SK-N-SH treated with all-trans-retinoic acid at 6 μM for 48 hours (cell line): ENCODE measurements at regions not wholly inside any gene's neighbourhood (a gene's known extent, or its start where the extent isn't known, plus 50 kb on each side); places are given as distances from the start of the nearest gene placed in this dataset.

Source experiments
- ARNTL ChIP-seq: fragments of 450-650 bp; formaldehyde crosslinking; IDR thresholded peaks from 2 replicates; pipeline ENCODE4 v1.5.0; 2020; ENCODE audit warnings: low read depth, mild to moderate bottlenecking, moderate library complexity, borderline replicate concordance
- BACH2 ChIP-seq: fragments of 250-450 bp; sonication (Bioruptor Pico); IDR thresholded peaks from 2 replicates; pipeline ENCODE4 v1.9.0; 2021; ENCODE audit warnings: mild to moderate bottlenecking, borderline replicate concordance
- CSDC2 ChIP-seq: fragments of 250-450 bp; sonication (Bioruptor Pico); IDR thresholded peaks from 2 replicates; pipeline ENCODE4 v1.5.0; 2020; ENCODE audit warnings: mild to moderate bottlenecking, moderate library complexity
- ISL1 ChIP-seq: fragments of 250-450 bp; sonication (Bioruptor Pico); IDR thresholded peaks from 2 replicates; pipeline ENCODE4 v2.1.2; 2022; ENCODE audit warnings: mild to moderate bottlenecking, moderate library complexity
- OSR1 ChIP-seq: fragments of 250-450 bp; sonication (Bioruptor Pico); IDR thresholded peaks from 2 replicates; pipeline ENCODE4 v1.8.0; 2022; ENCODE audit warnings: moderate library complexity, mild to moderate bottlenecking, inconsistent platforms
- PPARA ChIP-seq: fragments of 250-450 bp; sonication (Bioruptor Pico); IDR thresholded peaks from 2 replicates; pipeline ENCODE4 v1.5.0; 2020; ENCODE audit warnings: mild to moderate bottlenecking, borderline replicate concordance
- ZFP30 ChIP-seq: fragments of 450-650 bp; formaldehyde crosslinking; IDR thresholded peaks from 2 replicates; pipeline ENCODE4 v1.5.0; 2022; ENCODE audit warnings: mild to moderate bottlenecking, moderate library complexity
- ZNF70 ChIP-seq: fragments of 450-650 bp; formaldehyde crosslinking; IDR thresholded peaks from 2 replicates; pipeline ENCODE4 v1.5.0; 2020; ENCODE audit warnings: mild to moderate bottlenecking, moderate library complexity
- ZNF8 ChIP-seq: fragments of 450-650 bp; formaldehyde crosslinking; IDR thresholded peaks from 2 replicates; pipeline ENCODE4 v1.5.0; 2020; ENCODE audit warnings: mild to moderate bottlenecking, moderate library complexity
- TF ChIP-seq, protein P1 (sequence below): fragments of 250-450 bp; sonication (Bioruptor Pico); IDR thresholded peaks from 2 replicates; pipeline ENCODE4 v1.8.0; 2021; ENCODE audit warnings: low read depth, mild to moderate bottlenecking, moderate library complexity, borderline replicate concordance
- TF ChIP-seq, protein P2 (sequence below): fragments of 250-450 bp; sonication (Bioruptor Pico); IDR thresholded peaks from 2 replicates; pipeline ENCODE4 v1.8.0; 2020; ENCODE audit warnings: mild to moderate bottlenecking, moderate library complexity, borderline replicate concordance
- TF ChIP-seq, protein P3 (sequence below): fragments of 250-450 bp; sonication (Bioruptor Pico); IDR thresholded peaks from 2 replicates; pipeline ENCODE4 v1.5.0; 2020; ENCODE audit warnings: mild to moderate bottlenecking, moderate library complexity
- TF ChIP-seq, protein P4 (sequence below): fragments of 250-450 bp; sonication (Bioruptor Pico); IDR thresholded peaks from 2 replicates; pipeline ENCODE4 v1.5.1; 2021; ENCODE audit warnings: mild to moderate bottlenecking, moderate library complexity
- TF ChIP-seq, protein P5 (sequence below): fragments of 250-450 bp; sonication (Bioruptor Pico); IDR thresholded peaks from 2 replicates; pipeline ENCODE4 v1.5.1; 2020; ENCODE audit warnings: low read depth, mild to moderate bottlenecking, moderate library complexity

- TF ChIP-seq, protein P1, sequence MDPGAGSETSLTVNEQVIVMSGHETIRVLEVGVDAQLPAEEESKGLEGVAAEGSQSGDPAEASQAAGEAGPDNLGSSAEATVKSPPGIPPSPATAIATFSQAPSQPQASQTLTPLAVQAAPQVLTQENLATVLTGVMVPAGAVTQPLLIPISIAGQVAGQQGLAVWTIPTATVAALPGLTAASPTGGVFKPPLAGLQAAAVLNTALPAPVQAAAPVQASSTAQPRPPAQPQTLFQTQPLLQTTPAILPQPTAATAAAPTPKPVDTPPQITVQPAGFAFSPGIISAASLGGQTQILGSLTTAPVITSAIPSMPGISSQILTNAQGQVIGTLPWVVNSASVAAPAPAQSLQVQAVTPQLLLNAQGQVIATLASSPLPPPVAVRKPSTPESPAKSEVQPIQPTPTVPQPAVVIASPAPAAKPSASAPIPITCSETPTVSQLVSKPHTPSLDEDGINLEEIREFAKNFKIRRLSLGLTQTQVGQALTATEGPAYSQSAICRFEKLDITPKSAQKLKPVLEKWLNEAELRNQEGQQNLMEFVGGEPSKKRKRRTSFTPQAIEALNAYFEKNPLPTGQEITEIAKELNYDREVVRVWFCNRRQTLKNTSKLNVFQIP, result no peak
- TF ChIP-seq, protein P2, sequence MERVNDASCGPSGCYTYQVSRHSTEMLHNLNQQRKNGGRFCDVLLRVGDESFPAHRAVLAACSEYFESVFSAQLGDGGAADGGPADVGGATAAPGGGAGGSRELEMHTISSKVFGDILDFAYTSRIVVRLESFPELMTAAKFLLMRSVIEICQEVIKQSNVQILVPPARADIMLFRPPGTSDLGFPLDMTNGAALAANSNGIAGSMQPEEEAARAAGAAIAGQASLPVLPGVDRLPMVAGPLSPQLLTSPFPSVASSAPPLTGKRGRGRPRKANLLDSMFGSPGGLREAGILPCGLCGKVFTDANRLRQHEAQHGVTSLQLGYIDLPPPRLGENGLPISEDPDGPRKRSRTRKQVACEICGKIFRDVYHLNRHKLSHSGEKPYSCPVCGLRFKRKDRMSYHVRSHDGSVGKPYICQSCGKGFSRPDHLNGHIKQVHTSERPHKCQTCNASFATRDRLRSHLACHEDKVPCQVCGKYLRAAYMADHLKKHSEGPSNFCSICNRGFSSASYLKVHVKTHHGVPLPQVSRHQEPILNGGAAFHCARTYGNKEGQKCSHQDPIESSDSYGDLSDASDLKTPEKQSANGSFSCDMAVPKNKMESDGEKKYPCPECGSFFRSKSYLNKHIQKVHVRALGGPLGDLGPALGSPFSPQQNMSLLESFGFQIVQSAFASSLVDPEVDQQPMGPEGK (CRISPR knock-in tag), result no peak
- TF ChIP-seq, protein P3, sequence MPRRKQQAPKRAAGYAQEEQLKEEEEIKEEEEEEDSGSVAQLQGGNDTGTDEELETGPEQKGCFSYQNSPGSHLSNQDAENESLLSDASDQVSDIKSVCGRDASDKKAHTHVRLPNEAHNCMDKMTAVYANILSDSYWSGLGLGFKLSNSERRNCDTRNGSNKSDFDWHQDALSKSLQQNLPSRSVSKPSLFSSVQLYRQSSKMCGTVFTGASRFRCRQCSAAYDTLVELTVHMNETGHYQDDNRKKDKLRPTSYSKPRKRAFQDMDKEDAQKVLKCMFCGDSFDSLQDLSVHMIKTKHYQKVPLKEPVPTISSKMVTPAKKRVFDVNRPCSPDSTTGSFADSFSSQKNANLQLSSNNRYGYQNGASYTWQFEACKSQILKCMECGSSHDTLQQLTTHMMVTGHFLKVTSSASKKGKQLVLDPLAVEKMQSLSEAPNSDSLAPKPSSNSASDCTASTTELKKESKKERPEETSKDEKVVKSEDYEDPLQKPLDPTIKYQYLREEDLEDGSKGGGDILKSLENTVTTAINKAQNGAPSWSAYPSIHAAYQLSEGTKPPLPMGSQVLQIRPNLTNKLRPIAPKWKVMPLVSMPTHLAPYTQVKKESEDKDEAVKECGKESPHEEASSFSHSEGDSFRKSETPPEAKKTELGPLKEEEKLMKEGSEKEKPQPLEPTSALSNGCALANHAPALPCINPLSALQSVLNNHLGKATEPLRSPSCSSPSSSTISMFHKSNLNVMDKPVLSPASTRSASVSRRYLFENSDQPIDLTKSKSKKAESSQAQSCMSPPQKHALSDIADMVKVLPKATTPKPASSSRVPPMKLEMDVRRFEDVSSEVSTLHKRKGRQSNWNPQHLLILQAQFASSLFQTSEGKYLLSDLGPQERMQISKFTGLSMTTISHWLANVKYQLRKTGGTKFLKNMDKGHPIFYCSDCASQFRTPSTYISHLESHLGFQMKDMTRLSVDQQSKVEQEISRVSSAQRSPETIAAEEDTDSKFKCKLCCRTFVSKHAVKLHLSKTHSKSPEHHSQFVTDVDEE, result no peak
- TF ChIP-seq ZFP30 (CRISPR knock-in tag), result no peak
- TF ChIP-seq CSDC2 (CRISPR knock-in tag), result no peak
- TF ChIP-seq, protein P4, sequence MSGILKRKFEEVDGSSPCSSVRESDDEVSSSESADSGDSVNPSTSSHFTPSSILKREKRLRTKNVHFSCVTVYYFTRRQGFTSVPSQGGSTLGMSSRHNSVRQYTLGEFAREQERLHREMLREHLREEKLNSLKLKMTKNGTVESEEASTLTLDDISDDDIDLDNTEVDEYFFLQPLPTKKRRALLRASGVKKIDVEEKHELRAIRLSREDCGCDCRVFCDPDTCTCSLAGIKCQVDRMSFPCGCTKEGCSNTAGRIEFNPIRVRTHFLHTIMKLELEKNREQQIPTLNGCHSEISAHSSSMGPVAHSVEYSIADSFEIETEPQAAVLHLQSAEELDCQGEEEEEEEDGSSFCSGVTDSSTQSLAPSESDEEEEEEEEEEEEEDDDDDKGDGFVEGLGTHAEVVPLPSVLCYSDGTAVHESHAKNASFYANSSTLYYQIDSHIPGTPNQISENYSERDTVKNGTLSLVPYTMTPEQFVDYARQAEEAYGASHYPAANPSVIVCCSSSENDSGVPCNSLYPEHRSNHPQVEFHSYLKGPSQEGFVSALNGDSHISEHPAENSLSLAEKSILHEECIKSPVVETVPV (CRISPR knock-in tag), result no peak
- TF ChIP-seq ZNF70 (CRISPR knock-in tag), result no peak
- no peak for TF ChIP-seq ZNF8 (CRISPR knock-in tag)
- no peak for TF ChIP-seq OSR1 (CRISPR knock-in tag)
- no peak for TF ChIP-seq ARNTL (CRISPR knock-in tag)
- TF ChIP-seq ISL1, result no peak
- TF ChIP-seq, protein P5, sequence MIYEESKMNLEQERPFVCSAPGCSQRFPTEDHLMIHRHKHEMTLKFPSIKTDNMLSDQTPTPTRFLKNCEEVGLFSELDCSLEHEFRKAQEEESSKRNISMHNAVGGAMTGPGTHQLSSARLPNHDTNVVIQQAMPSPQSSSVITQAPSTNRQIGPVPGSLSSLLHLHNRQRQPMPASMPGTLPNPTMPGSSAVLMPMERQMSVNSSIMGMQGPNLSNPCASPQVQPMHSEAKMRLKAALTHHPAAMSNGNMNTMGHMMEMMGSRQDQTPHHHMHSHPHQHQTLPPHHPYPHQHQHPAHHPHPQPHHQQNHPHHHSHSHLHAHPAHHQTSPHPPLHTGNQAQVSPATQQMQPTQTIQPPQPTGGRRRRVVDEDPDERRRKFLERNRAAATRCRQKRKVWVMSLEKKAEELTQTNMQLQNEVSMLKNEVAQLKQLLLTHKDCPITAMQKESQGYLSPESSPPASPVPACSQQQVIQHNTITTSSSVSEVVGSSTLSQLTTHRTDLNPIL (CRISPR knock-in tag), result no peak
- TF ChIP-seq BACH2 (CRISPR knock-in tag), result no peak
- TF ChIP-seq PPARA, result no peak
These were observed 144.5 kb downstream of the MAF start for GRCh38 chr16:79456036-79456435.
